Right ventricle myocardium inferior (tissue), 1 donor: ENCODE measurements at regions not wholly inside any gene's neighbourhood (a gene's known extent, or its start where the extent isn't known, plus 50 kb on each side); places are given as distances from the start of the nearest gene placed in this dataset.
"Not testable (repeated sequence)": the region's sequence is repeated elsewhere in the genome, so short reads cannot be mapped to it uniquely, and the experiment has no call there.

Experiments used
- ATAC-seq: fragments of 200-7000 bp; cut with Tn5 transposase; one replicate; pipeline ENCODE4 v1.9.1; 2020; ENCODE audit warnings: mild to moderate bottlenecking, moderate library complexity
- DNase-seq: peaks from one replicate; pipeline ENCODE4 v3.0.0; 2021; ENCODE audit errors: missing footprints
- intact Hi-C: fragments of 100-400 bp; cut with DNase I; formaldehyde crosslinking; loops from one replicate; pipeline ENCODE4 v1.11.0; 2022
- donor health status: DM: no; HTN: yes; CAD: no; lungs with severe emphysema.

DNA sequence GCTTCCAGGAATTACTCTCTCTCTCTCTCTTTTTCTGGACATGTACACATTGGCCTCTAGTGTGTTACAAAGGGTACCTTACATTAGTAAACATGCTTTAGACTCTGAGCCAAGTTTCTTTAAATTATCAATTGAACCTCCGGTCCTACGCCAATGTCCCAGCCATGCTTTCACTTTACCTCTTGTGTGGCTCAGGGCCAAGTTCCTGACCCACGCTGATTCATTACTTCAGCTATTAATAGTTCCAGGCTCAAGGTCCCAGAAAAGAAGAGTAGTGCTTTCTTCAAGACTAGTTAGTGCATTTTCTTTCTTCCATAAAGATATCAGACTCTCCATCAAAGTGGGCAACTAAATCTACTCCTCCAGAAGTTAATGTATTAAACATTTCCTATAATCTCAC lies 195.5 kb downstream of the CDY1 start:
- ATAC-seq, intact Hi-C loops, DNase-seq: not testable (repeated sequence)

DNA sequence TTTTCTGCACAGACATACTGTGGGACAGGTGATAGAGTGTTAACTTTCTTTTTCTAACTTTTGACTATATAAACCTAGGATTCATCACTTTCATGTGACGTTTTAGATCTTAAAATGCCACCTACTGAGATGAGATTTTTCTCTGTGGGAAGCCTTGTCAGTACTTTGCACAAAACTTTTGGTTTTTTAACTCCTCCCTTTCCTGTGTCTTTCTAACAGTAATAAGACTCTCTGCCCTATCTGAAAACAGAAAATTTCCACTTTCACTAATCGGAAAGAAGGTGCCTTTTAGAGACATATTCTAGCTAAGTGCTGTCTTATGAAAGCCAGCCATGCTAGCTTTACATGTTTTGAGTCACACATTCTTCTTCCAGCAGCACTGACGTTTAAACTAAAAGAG lies 197.1 kb downstream of the CDY1 start:
- DNase-seq, intact Hi-C loops, ATAC-seq: not testable (repeated sequence)

DNA sequence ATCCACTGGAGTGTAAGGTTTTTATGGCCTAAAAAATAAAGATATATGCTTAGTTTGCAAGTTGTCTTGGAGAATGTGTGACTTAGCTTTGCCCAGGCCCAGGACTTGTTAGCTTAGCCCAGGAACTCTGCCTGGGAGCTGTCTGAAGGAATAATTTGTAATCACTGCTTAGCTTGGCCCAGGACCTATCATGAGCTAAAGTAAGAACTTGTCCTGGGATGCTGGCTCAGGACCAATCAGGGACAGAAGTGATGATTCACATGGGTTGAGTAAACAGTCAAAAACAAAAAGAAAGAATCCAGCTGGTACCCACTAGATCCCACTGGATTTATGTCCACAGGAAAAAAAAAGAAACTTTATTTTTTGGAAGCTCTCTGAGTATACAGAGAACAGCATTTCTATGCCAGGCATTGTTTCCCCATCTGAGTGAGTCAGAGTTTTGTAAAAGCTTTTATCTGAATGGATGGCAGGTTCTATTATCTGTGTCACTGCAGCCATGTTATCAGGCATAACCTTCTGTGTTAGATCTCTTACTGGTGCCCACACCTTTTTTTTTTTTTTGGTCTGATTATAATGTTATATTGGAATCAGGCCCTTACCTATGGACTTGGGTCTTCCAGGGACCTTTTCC lies 199.9 kb downstream of the CDY1 start:
- ATAC-seq, result peak; percentile 94
- intact Hi-C loops, DNase-seq: not testable (repeated sequence)

DNA sequence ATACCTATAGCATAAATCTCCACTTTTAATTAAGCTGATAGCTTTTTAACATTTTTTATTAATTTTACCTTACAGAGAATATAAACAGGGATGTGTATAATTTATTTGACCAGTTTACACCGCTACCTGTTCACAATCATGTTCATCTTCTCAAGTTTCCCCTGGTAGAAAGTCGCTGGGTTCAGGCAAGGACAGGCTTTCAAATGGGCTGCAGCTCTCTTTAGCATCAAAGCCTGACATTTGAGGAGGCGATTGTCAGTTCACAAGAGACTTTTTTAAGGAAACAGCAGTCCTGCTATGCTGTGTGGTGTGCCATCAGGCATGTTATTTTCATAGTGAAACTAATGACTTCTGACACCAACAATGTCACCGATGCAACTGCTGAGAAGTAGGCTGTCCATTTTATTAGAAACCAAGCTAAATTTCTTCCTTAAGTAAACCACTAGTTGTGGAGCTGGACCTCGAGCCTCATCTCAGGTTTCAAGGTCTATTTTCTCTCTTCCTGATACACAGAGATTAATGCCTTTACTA lies 204.0 kb downstream of the CDY1 start:
- ATAC-seq, DNase-seq, intact Hi-C loops: not testable (repeated sequence)

DNA sequence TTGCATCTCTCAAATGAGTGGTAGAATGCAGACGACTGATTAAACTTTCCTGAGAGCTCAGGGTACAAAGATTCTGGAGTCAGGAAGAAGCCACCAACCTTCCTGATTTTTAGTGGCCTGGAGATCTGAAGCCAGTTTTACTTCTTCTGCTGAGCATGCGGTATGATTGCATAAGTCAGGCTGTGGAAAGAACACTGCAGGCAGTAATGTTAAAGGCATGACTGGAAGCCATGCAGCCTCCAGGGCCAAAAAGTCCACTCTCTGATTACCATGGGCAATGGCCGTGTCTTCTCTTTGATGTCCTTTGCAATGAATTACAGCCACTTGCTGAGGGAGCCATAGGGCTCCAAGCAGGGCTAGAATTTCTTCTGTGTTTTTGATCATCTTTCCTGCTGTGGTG lies 218.0 kb downstream of the CDY1 start:
- ATAC-seq, intact Hi-C loops, DNase-seq: not testable (repeated sequence)

DNA sequence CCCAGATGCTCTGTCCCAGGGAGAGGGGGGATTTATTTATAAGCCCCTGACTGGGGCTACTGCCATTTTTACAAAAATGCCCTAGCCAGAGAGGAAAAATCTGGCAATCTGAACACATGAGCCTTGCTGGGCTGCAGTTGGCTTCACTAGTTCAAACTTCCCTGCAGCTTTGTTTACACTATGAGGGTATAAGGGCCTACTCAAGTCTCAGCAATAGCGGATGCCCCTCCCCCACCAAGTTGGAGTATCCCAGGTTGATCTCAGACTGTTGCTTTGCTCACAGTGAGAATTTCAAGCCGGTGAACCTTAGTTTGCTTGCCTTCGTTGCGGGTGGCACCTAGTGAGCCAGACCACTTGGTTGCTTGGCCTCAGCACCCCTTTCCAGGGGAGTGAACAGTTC lies 246.6 kb downstream of the CDY1 start:
- intact Hi-C loops, ATAC-seq, DNase-seq: not testable (repeated sequence)

DNA sequence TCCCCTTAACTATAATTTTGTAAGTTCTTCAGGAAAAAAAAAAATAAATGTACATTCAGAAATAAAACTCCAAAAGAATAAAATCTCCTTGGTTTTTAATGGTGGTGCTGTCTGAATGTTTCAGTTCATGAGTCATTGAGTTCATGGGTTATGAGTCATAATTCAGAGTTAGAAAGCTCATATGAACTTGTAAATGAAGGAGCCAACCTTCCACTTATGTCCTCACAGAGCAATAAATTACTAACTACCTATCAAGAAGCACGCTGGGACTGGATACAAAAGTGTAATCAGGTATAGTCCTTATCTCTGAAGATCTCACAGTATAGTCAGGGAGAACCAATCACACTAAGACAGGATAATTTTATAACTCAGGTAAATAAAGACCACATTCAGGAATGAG lies 257.1 kb downstream of the CDY1 start:
- not testable (repeated sequence) for ATAC-seq

DNA sequence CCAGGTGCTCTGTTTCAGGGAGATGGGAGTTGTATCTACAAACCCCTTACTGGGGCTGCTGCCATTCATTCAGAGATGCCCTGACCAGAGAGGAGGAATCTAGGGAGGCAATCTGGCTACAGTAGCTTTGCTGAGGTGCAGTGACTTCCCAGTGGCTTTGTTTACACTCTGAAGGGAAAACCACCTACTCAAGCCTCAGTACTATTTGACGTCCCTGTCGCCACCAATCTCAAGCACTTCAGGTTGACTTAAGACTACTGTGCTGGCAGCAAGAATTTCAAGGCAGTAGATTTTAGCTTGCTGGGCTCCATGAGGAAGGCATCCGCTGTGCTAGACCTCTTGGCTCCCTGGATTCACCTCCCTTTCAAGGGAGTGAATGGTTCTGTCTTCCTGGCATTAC lies 299.1 kb downstream of the CDY1 start:
- not testable (repeated sequence) for ATAC-seq, DNase-seq

More for the DNA sequence above, 257.1 kb downstream of the CDY1 start:
- DNase-seq, intact Hi-C loops: not testable (repeated sequence)

More for the DNA sequence above, 299.1 kb downstream of the CDY1 start:
- intact Hi-C loops, result not testable (repeated sequence)
